ENCODE measurements at regions not wholly inside any gene's neighbourhood (a gene's known extent, or its start where the extent isn't known, plus 50 kb on each side); places are given as distances from the start of the nearest gene placed in this dataset.

- TF ChIP-seq CTCF (conservative IDR thresholded peaks at IDR 0.05 in 1 of 2, IDR thresholded peaks at IDR 0.05 in 1 of 2; ENCODE audit: low read depth in 1 of 2, low read length in 2 of 2) (no peak), EZH2 (IDR thresholded peaks at IDR 0.05; ENCODE audit: low read length, missing control alignments) (no peak)
Measured at GRCh38 chr6:1188199-1188598, 123.7 kb upstream of the FOXQ1 start.
